GM10266 (cell line): ENCODE measurements at regions not wholly inside any gene's neighbourhood (a gene's known extent, or its start where the extent isn't known, plus 50 kb on each side); places are given as distances from the start of the nearest gene placed in this dataset.
A peak's percentile ranks its signal among the peaks of the same experiment; 100 is the strongest.

Source experiments
- DNase-seq: peaks from one replicate; pipeline ENCODE4 v3.0.0; 2012; ENCODE audit errors: extremely low spot score
- TF ChIP-seq, protein P1 (sequence below): IDR thresholded peaks from 2 replicates; pipeline ENCODE4 v1.5.1; 2012; ENCODE audit warnings: mild to moderate bottlenecking, low read depth; ENCODE audit not compliant: control insufficient read depth, insufficient read depth; ENCODE audit errors: missing control alignments

DNA sequence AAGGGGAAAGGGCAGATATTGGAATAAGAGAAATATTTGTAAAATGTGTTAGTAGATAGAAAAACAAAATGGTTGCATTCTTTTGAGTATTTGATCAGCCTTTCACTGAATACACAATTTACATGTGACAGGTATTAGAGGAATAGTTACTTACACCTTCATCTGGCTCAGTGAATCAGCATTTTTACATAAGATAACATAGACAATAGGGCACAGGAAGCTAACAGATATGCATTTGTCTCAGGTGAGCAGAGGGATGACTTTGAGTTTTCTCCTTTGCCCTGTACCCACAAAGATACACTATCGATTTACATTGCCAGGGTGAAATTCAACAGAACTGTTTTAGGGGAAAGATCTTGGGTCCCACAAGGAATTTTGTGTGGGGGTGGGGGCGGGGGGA is 373.1 kb upstream of the NETO1 start:
- TF ChIP-seq, protein P1, sequence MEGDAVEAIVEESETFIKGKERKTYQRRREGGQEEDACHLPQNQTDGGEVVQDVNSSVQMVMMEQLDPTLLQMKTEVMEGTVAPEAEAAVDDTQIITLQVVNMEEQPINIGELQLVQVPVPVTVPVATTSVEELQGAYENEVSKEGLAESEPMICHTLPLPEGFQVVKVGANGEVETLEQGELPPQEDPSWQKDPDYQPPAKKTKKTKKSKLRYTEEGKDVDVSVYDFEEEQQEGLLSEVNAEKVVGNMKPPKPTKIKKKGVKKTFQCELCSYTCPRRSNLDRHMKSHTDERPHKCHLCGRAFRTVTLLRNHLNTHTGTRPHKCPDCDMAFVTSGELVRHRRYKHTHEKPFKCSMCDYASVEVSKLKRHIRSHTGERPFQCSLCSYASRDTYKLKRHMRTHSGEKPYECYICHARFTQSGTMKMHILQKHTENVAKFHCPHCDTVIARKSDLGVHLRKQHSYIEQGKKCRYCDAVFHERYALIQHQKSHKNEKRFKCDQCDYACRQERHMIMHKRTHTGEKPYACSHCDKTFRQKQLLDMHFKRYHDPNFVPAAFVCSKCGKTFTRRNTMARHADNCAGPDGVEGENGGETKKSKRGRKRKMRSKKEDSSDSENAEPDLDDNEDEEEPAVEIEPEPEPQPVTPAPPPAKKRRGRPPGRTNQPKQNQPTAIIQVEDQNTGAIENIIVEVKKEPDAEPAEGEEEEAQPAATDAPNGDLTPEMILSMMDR, result no peak
- no peak for DNase-seq

DNA sequence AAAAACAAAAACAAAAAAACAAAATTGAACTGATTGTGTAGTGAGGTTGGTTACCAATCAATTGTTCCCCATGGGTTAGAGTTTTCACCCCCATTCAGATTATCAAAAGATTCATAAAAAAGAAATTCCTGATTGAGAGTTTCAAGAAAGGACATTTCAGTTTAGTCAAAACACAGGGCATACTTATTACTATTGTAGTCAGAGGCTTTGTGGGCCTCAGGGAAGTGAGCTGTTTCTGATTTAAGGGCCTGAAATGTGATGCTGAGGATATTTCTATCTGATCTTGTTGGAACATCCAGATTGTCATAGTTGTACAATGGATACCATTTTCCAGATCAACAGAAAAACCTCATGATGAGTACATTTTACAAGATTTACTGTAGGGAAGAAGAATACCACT is 368.1 kb upstream of the NETO1 start:
- DNase-seq, result no peak

DNA sequence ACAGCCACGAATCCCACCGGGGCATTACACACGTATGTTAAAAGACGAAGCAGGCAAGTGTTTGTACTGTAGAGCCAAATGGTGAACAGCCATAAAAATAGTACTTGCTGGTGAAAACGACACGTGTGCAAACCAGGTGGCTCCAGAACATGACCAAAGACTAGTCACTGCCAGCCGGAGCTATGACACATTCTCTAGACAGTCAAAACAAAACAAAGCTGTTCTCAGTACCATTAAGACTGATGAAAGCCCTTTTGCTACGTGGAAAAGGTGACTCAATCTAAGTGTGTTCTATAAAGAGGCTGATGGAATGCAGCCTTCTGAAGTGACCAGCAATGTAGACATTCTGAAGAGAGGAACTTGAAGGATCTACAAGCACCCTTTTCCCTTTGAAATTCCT is 367.7 kb upstream of the NETO1 start:
- TF ChIP-seq, protein P1, result no peak
- DNase-seq, result peak; percentile 5

More for the DNA sequence above, 368.1 kb upstream of the NETO1 start:
- TF ChIP-seq, protein P1, result no peak

DNA sequence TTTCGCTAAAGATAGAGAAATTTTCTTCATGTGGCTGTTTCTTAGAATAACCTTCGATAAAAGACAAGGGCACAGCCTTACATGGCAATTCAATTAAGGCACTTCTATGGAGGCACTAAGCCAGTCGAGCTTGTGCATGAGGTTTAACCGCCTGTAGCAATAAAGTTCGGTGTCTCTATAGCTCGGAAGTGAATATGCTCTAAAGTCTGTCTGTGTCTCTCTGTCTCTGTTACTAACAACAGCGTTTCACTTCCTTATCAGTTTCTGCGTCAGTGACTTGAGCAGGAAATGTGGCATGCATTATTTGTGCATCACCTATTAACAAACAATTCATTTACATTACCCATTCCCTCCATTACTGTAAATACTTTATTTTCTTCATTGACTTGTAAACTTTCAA is 365.1 kb upstream of the NETO1 start:
- TF ChIP-seq, protein P1, result no peak
- DNase-seq, result no peak

DNA sequence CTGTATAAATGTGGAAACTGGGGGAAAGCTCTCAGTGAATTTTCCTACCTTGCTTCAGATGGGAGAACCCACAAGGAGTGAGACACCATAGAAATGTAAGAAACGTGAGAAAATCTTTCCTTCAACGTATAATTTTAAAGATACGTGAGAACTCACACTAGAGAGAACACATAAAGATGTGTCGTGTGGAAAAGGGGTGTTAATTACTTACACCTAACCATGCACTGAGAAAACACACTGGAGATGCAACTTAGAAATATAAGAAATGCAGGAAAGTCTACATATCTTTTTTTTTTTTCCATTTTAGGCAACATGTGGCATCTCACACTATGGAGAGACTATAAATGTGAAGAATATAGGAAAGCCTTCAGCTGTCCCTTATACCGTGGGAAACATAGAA is 352.9 kb upstream of the NETO1 start:
- TF ChIP-seq, protein P1, result no peak
- no peak for DNase-seq

DNA sequence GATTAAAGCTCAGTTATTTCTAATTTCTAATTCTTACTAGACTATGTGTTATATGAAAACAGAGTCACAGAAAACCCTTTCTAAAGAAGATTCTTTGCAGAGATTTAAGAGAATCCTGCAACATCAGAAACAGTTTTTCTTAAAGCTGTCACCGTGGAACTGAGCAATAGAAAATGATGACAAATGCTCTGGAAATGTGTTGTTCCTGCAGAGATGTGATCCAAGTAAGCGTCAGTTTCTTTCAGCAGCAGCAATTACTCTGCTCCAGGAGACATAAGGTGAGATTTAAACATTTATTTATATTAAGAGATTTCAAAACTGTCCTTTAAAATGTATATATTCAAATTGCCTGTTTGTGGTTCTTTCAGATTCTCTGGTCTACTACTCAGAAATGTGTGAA is 350.5 kb upstream of the NETO1 start:
- TF ChIP-seq, protein P1, result no peak
- no peak for DNase-seq

DNA sequence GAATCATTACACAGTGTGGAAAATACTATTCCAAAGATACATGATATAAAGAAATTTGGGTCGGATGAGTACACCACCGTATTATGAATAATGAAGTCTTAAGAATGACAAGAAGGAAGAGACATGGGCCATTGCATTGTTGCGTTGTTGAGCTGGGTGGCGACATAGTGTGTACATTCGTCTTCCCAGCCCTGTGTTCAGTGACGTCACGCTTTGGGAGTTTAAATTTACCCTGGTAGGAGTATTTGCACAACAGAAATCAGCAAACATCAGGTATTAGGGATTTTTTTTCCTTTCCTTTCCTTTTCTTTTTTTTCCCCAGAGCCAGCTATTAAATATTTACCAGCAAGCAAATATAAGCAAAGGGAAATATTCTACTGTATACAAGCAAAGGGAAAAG is 347.2 kb upstream of the NETO1 start:
- DNase-seq, result no peak
- TF ChIP-seq, protein P1, result no peak

DNA sequence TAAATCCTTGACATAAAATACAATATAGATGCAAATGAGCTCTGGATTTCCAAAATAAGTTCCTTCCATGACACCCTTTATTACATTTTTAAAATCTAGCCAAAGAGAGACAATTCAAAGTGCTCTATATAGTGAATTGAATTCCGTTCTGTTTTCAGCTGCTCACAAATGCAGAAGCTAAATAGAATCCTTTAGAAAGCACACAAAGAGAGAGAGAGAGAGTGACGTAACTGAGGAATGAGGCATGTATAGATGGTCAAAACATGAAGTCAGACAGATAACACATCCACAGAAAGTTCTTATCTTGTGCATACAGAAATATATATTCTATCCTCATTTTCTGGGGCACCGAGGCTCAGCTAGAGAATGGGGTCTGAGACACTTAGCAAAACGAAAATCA is 344.7 kb upstream of the NETO1 start:
- no peak for DNase-seq
- TF ChIP-seq, protein P1, result no peak
